Hippocampal formation (tissue), 2 donors: ENCODE measurements at regions not wholly inside any gene's neighbourhood (a gene's known extent, or its start where the extent isn't known, plus 50 kb on each side); places are given as distances from the start of the nearest gene placed in this dataset.

Source experiments
- DNase-seq, 2 donors: peaks; one replicate each; lab custom pipeline; 2025; lab: John Stamatoyannopoulos, UW

GRCh38 chr13:53854321-53854720 lies 825.7 kb downstream of the OLFM4 start:
- DNase-seq = no peak

GRCh38 chr13:53856573-53857195 lies 828.1 kb downstream of the OLFM4 start:
- no peak for DNase-seq

- no peak for DNase-seq
Measured at GRCh38 chr13:53863520-53863919, 834.9 kb downstream of the OLFM4 start.

- DNase-seq = no peak
Measured at GRCh38 chr13:53873558-53873957, 844.9 kb downstream of the OLFM4 start.

GRCh38 chr13:53878861-53879260 lies 850.2 kb downstream of the OLFM4 start:
- DNase-seq = no peak

- DNase-seq = no peak
Measured at GRCh38 chr13:53885997-53886396, 857.4 kb downstream of the OLFM4 start.

- DNase-seq = no peak
Measured at GRCh38 chr13:53890696-53891095, 862.1 kb downstream of the OLFM4 start.

GRCh38 chr13:53901593-53901992 lies 873.0 kb downstream of the OLFM4 start:
- DNase-seq = no peak

- DNase-seq = no peak
Measured at GRCh38 chr13:53907891-53908290, 879.3 kb downstream of the OLFM4 start.

GRCh38 chr13:53920916-53921315 lies 892.3 kb downstream of the OLFM4 start:
- DNase-seq = no peak

- DNase-seq = no peak
Measured at GRCh38 chr13:53921473-53921872, 892.9 kb downstream of the OLFM4 start.

GRCh38 chr13:53941588-53942190 lies 913.1 kb downstream of the OLFM4 start:
- no peak for DNase-seq

GRCh38 chr13:53946500-53946899 lies 917.9 kb downstream of the OLFM4 start:
- DNase-seq = no peak

- no peak for DNase-seq
Measured at GRCh38 chr13:53953183-53953582, 924.6 kb downstream of the OLFM4 start.
